DMS 273 (cell line): ENCODE measurements at regions not wholly inside any gene's neighbourhood (a gene's known extent, or its start where the extent isn't known, plus 50 kb on each side); places are given as distances from the start of the nearest gene placed in this dataset.
A peak's percentile ranks its signal among the peaks of the same experiment; 100 is the strongest.

ENCODE experiments used
- DNase-seq: peaks from one replicate; lab custom pipeline; 2025; ENCODE audit not compliant: unreplicated experiment; lab: John Stamatoyannopoulos, UW

DNA sequence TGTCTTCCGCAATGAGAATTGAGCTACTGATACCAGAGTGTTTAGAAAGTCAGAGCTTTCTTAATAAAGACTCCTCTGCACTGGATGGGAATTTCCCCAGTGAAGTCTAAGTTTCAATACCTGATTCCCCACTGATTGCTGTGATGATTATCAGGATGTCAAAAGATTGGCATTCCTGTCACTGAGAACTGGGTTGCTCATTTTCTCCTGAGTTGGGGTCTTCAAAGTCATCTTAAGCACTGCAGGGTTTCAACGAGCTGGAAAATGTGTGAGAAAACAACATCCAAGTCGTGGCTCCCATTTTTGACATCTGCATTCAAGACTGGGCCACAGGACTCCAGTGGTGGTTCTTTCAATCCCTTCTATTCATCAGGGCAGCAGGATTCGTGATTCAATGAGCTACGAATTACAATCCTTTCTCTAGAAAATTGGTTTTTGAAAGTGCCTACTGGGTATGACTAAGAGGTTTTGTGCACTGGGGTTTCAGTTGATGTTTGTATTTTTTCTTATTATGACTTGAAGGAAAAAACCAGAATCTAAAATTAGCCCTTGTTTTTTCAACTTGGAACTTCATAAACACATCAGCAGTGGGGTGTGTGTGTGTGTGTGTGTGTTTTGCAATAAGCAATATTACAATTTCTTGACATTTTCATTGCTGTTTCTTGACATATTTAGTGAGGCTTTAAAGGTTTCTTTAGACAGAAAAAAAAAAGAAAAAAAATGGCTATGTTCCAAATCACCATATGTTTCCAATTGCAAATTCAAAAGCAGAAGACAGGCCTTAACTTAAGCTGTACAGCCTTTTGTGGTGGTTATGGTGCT lies 233.0 kb downstream of the FAM76B start:
- peak; percentile 59 for DNase-seq

DNA sequence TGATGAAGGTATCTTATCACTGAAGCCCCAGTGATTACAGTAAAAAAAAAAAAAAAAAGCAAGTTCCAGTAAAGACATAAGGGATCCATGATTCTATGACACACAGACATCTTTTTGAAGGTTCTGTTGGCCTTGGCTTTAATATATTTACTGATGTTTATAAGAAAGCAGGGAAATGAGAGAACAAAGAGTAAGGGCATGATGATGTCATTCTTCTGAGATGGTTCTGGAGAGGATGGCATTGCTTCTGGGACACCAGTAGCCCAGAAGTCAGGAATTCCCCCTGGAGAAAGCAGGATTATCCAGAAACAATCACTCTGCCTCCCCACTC lies 233.6 kb downstream of the FAM76B start:
- DNase-seq, result no peak

DNA sequence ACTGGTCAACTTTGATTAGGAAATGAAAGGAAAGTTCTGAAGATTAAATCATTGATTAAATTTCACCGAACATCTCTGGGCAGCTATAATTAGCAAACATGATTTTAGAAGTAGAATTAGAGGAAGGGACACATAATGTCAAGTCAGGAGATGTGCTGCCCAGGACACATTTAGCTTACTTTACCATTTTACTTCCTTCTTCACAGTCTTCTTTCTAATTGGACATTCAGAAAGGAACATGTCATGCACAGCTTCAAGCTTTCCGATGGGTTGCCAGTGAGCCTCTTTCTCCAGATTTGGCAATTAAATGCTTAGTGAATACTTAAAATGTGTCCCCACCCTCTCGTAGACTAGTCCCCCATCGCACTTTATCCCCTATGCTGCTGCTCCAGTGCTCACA lies 234.7 kb downstream of the FAM76B start:
- no peak for DNase-seq

DNA sequence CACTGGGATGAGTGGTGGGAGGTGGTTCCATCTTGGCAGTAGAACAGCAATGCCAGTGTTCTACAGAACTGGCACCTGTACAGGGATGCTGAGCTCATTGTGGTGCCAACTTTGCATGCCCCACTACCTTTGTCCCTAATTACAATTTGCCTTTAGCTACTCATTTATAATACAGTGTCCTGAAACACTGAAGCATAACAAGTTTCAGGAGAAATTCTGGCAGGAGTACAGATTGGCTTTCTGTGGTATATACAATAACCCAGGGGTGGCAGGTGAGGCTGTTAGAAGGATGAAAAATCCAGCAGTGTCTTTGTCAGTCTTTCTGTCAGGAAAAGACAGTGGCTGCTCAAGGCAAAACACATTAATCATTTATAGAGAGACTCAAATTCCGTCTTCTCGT lies 240.3 kb downstream of the FAM76B start:
- no peak for DNase-seq

DNA sequence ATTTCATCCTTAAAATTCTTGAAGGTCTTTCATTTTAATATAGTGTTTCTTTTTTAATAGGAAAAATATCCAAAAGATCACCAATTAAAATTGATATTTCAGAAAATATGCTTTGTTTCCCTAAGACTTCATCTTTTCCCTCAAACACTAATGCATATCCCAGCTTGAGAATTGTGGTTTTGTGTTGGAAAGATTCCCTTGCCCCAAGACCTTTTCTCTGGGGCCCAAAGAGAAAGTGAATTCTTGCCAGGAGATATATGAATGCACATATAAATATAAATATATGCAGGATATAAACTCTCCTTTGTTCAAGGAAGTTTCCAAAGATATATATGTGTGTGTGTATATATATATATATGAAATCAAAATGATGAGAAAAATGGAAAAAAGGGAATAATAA lies 241.2 kb downstream of the FAM76B start:
- no peak for DNase-seq

DNA sequence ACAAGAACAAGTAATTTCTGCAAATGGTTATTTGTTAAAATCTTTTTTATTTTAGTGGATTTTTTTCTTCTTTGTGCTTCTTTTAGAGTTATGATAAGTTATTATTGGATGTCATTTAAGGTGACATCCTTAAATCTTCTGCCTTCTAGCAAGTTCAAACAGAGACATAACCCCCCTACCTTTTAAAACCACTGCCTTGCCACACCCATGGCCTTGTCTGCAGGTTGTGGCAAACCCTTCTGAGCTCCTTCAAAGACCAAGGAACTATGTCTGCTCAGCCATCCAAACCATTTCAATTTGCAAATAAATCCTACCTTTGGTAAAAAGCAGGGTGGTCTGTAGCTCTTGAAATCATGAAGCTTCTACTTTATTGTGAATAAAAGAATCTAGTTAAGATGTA lies 241.6 kb downstream of the FAM76B start:
- DNase-seq, result no peak

DNA sequence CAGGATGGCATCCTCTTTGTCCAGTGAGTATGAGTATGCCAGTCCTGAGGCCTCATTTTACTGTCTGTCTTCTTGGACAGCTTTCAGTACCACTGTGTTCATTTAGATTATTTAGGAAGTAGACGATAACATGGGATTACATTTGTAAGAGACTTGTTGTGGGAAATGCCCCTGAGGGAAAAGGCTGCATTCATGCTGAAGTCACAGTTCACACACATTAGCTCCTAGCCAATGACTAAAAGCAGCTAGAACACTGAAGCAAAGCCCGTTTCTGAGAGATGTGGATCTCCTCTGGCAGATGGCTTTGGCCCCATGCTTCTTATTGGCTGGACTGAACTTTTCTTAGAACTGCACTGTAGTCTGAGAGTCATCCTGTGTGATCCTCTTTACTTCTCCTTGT lies 242.4 kb downstream of the FAM76B start:
- no peak for DNase-seq

DNA sequence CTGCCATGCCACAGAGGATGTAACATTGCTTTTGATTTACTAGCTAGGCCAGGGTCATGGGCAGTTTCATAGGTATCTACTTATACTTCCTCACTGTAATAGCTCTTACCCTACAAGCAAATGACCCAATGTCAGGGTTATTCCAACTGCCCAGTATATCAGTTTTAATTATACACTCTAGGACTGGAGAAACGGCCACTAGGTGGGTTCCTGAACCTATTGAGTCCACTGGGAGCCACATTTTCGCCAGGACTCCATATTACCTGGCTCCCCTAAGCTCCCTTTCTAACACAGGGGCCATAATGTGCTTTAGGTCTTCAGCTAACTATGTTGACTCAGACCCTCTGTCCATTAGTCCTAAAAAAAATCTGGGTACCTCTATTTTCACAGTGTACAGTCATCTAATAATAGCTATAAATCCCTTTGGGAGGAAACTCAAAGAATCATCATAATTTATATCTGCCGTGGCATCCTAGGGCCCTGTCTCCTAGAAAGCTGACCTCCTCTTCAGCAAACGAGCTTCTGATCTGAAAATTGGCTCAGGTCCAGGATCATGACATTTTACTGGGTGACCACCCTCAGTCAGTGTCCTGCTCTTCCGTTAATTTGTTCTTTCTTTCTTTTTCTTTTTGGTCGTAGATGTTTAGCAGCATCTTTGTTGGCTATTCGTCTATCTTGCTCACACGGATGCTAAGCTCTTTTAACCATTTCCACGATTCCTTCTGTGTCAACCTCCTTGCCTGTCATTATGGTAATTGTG lies 244.3 kb downstream of the FAM76B start:
- peak; percentile 24 for DNase-seq

DNA sequence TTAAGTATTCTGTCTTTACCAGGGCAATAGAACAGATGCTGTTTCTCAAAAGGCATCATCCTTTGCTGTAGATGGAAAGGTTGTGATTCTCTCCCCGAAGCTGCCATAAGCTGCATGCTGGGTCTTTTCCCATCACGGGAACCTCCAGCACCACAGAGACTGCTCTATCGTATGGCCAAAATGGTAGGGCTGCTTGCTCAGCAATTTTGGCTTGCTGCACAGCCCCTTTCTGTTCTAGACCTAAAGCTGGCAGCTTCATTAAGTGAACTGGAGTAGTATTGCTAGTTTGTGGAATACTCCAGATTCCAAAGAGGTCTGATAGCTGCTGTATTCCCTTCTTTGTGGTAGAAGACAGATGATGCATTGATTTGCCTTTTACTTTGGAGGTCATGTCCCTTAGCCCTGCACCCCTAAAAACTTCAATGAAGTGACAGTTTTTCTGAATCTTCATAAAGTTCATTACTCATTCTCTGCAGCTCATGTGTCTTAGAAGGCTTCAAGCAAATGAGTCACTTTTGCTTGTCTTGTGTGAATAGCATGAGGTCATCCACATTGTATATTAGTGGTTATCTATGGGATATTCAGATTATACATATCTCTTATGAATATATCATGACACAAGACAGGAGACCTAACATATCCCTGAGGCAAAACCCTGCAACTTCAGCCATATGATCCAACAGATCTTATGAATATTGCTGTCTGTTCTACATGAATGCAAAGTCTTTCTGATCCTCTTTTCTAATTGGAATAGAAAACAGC lies 245.3 kb downstream of the FAM76B start:
- no peak for DNase-seq

DNA sequence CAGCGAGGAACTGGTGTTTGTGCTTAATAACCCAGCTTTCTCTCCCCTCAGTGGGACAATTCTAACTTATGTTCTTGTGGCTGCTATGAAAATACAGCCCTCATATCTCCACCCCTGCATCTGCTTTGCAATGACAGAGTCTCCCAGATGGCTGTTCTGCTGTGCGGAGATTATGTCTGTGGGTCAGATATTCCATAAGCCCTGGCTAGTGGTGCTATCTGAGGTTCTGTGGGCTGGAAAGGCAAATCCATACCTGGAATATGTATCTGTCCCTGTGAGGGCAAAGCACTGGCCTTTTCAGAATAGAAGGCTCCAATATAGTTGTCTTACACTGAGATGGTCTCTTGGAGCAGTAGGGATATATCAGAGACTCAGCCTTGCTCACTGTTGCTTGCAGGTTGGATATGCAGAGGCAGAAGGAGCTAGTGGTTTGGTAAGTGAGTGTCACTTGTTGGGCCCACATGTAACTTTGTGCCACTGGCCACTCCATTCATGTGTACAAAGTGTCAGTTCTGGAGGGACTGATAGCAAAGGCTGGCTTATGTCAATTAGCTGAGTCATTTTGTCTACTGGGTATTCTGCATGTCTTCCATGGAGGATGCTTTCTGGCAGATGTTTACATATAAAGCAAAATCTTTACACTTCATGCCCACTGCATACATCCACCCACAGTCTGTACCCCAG lies 246.6 kb downstream of the FAM76B start:
- no peak for DNase-seq

DNA sequence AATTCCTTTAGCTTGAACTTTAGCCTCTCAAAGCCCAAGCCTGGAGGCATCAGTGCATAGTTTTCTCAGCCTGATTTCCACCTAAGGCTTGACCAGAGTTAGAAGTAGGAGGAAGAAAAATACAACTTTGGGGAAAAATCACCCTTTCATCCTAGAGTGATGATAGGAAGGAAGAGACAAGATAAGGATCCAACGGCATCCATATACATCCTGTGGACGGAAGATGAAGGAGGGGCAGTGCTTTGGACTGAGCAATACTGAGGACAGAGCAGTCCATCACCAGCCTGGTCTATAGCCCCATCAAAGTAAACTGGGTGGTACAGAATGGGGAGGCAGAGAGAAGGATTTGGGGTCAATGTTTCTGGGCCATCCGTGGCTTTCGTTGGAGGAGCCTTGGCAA lies 247.9 kb downstream of the FAM76B start:
- DNase-seq, result no peak

DNA sequence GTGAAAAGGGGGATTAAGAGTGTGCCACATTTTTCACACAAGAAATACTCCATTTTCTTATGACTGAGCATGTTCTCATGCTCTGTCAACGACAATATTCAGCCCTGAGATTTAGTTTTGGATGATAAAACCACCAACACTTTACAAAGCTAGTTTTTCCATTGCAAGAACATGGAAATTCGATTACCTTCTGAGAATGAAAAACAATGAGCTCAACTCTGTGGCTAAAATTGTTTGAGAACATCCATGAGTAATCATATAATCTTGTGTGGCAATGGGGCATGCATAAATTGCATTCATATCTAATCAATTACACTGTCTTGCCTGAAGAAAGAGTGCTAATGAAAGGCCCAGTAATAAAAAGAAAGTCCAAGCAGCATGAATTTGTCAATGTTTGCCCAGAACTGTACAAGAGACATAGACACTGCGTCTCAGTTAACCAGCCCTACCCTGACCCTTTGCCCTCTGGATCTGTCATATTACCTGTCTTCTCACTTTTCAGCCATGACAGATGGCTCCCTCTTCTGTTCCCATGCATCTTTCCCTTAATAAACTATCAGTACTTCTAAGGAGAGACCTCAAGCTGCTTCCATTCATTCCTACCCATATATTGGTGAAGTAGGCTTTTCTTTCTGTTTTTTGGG lies 253.4 kb downstream of the FAM76B start:
- no peak for DNase-seq

DNA sequence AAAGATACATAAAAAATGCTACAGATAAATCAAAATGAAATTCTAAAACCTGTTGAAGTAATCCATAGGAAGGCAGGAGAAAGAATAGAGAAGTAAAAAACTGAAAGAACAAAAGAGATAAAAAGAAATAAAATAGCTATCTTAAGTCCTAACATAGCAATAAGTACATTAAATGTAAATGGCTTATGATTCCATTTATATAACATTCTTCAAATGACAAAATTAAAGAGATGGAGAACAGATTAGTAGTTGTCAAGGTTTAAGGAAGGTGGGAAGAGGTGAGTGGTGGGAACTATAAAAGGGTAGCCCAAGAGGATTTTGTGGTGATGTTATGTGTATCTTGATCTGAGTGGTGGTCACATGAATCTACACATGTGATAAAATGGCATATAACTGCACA lies 254.8 kb downstream of the FAM76B start:
- DNase-seq, result no peak

DNA sequence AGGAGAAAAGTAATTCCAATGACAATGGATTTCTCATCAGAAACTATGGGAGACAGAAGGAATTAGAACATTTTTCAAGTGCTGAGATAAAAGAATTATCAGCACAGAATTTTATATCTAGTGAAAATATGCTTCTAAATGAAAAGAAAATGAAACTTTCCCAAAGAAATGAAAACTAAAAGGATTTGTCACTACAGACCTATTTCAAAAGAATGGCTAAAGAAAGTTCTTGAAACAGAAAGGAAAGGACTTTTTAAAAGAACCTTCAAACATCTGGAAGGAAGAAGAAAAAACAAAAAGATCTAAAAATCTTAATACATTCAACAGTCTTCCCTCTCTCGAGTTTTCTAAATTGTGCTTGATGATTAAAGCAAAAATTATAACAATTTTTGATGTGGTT lies 255.4 kb downstream of the FAM76B start:
- no peak for DNase-seq

DNA sequence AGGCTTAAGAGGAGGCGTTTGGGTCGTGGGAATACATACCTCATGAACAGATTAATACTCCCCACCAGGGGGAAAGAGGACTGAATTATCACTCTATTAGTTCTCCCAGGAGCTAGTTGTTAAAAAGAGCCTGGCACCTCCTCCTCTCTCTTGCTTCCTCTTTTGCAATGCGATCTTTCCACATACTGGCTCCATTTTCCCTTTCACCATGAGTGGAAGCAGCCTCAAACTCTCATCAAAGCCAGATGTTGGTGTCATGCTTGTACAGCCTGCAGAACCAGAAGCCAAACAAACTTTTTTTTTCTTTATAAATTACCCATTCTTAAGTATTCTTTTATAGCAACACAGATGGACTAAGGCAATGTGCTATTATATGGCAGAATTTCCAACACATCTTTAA lies 258.5 kb downstream of the FAM76B start:
- DNase-seq, result no peak

DNA sequence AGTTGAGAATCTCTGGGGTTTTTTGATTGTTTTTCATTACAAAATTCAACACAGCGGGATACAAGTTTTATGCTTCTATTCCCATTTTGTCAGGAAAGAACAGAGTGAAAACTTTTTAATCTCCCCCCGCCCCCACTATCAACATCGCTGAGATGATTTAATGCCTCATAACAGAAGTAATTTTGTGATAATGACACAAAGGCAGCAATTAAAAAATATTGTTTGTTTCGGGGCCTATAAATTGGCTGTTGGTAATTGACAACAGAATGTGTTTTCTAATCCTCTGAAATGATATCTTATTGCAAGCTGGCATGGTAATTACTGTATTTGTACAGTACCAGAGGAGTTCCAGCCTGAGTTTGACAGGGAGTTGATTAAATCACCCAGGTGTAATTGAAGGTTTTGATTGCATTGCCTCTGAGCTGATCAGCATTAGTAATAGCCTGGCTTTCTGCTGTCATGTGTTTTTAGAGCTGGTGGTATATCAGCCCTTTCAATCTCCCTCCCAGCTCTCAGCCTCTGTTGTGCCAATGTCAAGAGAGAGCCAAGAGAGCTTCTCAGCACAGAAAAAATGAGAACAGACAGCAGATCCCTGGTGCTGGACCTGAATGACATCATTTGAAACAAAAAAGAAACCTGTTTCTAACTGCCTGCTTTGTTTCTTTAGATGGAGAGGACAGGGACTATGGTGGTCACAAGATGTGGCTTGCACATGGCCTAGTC lies 265.1 kb downstream of the FAM76B start:
- peak; percentile 28 for DNase-seq

DNA sequence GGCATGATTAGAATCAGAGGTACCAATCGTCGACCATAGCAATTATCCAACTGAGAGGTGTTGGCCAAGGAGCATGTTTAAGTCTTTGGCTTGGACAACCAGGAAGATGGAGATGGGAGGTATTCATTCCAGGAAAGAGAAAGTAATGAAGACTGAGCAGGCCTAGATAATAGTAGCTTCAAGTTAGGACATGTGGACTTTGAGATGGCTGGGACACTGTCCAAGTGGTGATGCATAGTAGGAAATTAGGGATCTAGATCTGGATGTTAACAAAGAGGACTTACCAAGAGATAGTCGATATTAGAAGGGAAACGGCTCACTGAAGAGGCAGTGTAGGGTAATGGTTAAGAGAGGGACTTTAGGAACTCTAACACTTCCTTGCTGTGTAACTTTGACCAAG lies 266.7 kb downstream of the FAM76B start:
- DNase-seq, result no peak

DNA sequence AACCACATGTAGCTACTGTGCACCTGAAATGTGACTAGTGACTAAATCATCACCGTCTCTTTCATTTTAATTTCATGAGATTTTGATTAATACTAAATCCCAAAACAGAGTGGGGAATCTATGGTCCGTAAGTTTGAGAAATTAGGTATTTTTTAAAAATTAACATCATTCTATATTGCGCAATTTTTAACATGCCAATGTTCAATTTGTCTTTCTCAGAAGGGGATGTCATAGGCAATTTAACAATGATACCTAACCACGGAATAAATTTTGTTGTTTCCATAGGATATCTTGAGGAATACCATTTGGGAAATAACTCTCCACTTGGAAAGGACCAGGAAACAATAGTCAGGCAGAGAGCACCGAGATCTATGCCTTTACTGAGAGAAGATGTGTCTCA lies 267.7 kb downstream of the FAM76B start:
- DNase-seq, result no peak

DNA sequence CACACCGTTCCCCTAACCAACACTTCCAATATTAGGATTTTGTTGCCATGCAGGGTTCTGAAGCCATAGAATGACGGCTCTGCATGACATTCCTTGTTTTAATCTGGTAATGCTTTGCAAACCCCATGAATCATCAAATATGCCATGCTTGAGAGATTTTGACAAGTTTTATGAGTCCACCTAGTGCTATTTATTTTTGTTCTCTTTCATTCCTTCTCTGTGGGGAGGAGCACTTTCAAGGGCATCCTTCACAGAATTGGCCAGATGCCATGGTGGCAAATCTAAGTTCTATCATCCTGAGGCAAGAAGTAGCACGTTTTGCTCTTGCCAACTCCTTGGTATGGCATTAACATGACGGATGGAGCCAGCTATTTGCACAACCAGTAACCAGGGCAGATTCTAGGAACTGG lies 268.4 kb downstream of the FAM76B start:
- peak; percentile 5 for DNase-seq
